Astrocyte of the cerebellum (primary cell): ENCODE measurements at regions not wholly inside any gene's neighbourhood (a gene's known extent, or its start where the extent isn't known, plus 50 kb on each side); places are given as distances from the start of the nearest gene placed in this dataset.
A peak's percentile ranks its signal among the peaks of the same experiment; 100 is the strongest.

ENCODE experiments used
- DNase-seq: peaks from one replicate; pipeline ENCODE4 v3.0.0-alpha.2; 2011; ENCODE audit warnings: low read depth
- H3K4me3 ChIP-seq: 2 replicates; pipeline ENCODE4 v1.5.1; 2011; ENCODE audit warnings: mild to moderate bottlenecking, low read depth, low read length, moderate library complexity
- in situ Hi-C: cut with HindIII; loops from 2 replicates; pipeline ENCODE4 v1.10.0; 2017; ENCODE audit warnings: low sequenced_read_pairs
- TF ChIP-seq, protein P1 (sequence below): IDR thresholded peaks from 2 replicates; pipeline ENCODE4 v1.5.1; 2012; ENCODE audit warnings: low read length, low read depth, moderate library complexity, mild to moderate bottlenecking; ENCODE audit errors: missing control alignments

DNA sequence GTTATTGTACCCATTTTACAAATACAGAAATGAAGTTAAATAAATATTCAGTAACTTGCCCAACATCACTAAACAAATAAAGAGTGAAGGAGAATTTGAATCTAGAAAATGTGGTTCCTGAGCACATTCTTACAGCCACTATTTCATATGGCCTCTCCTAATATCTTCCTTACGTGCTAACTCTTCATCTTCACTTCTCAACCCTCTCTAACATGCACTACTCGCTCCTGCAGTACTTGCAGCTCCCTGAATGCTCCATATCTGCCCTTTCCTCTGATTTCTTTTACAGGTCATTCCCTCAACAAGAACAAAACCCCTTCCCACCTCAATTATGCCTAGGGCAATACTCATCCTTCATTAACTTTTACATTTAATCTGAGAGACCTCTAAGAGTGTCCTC, 711.5 kb downstream of the CETN3 start:
- H3K4me3 ChIP-seq: no peak overlapping the region
- in situ Hi-C loops: no loop called here
- TF ChIP-seq, protein P1, sequence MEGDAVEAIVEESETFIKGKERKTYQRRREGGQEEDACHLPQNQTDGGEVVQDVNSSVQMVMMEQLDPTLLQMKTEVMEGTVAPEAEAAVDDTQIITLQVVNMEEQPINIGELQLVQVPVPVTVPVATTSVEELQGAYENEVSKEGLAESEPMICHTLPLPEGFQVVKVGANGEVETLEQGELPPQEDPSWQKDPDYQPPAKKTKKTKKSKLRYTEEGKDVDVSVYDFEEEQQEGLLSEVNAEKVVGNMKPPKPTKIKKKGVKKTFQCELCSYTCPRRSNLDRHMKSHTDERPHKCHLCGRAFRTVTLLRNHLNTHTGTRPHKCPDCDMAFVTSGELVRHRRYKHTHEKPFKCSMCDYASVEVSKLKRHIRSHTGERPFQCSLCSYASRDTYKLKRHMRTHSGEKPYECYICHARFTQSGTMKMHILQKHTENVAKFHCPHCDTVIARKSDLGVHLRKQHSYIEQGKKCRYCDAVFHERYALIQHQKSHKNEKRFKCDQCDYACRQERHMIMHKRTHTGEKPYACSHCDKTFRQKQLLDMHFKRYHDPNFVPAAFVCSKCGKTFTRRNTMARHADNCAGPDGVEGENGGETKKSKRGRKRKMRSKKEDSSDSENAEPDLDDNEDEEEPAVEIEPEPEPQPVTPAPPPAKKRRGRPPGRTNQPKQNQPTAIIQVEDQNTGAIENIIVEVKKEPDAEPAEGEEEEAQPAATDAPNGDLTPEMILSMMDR: no peak
- DNase-seq: no peak

DNA sequence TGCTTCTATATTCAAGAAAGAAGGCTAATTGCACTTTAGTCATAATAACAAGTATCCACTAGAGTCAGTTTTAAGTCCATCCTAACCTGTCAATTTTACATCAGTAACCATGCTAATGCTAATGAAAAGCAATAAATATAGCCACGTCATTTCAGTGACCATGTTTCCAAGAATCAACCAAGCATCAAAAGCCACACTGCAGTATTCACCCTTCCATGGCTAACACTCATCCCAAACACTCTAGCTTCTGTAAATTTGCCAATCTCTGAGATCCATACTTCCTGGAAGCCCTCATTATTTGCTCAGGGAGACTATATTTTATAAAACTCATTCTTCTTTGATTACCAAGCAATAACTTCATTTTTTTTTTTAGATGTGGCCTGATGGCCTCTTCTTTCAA, 712.0 kb downstream of the CETN3 start:
- DNase-seq: no peak
- in situ Hi-C loops: no loop called here
- H3K4me3 ChIP-seq: no peak overlapping the region
- TF ChIP-seq, protein P1: no peak

DNA sequence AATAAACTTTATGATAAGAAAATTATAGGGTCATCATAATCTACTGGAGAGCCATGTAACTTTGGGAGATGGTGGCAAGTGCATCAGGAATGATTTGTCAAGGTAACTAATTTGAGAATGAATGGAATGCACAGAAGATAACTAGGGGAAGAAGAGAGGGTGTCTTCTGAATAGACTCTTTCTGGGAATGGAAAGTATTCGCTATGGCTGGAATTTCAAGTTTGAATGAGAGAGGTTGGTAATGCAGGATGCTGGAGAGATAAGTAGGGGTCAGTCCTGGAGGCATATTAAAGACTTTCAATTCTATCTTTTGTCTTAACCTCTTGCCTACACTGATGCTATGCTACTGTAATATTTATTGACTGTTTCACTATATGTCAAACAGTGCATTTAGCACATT, 714.2 kb downstream of the CETN3 start:
- H3K4me3 ChIP-seq: no peak overlapping the region
- in situ Hi-C loops: no loop called here
- TF ChIP-seq, protein P1: no peak
- DNase-seq: no peak

DNA sequence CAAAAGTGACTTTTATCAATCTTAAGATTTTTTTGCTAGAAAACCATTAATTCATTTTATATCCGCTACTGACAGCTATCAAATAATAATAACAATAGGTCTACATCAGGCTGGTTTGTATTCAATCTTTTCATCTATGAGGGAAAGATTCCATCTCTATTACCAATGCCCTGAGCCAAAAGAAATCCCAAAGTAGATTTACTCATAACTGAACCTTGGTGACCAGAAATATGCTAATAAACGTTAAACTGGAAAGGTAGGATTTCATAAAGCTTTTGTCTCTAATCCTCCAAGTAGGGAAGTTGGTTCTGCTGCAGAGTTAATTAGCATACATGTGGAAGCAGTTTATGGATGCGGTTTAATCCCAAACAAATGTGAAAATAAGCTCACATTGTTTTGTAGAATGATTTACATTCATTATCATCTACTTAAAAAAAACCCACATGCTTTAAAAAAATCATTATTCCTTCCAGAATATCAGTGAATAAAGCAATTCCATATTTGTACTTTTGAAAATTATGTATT, 715.5 kb downstream of the CETN3 start:
- in situ Hi-C loops: no loop called here

DNA sequence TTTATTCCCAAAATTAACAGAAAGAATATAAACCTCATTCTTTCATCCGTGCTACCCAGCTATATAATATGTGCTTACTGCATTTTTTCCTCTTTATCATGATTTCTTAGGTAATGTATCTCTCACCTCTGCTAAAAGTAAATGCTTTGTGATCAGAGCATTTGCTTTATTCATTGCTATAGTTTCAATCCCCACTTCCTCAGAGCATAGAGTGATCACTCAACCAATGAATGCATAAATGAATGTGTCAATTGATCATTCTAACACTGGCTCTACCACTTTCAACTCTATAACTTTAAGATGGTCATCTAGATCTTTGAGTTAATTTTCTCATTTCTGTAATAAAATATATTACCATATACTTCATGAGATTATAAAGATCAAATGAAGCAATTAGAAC, 719.2 kb downstream of the CETN3 start:
- DNase-seq: no peak
- TF ChIP-seq, protein P1: no peak
- in situ Hi-C loops: no loop called here
- H3K4me3 ChIP-seq: no peak overlapping the region

More for the DNA sequence above, 715.5 kb downstream of the CETN3 start:
- H3K4me3 ChIP-seq: no peak overlapping the region
- TF ChIP-seq, protein P1: no peak
- DNase-seq: peak; percentile 24

DNA sequence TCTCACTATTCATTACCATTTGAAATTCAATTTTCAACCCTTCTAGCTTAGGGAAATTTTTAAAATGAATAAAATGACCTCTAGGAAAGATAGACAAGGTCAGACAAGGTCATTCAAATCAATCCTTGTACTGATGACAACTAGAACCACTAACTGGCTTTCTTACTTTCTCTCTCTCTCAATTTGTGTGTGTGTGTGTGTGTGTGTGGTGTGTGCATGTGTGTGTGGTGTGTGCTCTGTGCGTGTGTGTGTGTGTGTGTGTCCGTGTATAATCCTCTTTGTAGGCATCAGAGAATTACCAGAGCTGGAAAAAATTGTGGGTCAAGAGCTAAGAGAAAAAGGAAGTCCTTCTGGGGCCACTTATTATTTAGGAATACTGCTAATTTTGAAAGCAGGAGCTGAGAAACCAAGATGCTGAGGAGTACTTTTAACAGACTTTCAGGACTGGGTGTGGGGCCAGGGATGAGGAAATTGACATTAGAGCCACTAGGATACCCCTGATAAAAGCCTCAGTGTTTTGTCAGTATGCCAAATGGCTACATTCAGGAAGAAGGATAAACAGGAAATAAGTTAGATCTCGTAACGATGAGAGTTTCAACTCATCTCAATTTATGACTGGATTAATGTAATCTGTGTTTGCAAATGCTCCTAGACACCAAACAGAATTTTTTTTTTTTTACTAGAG, 723.3 kb downstream of the CETN3 start:
- TF ChIP-seq, protein P1: no peak
- DNase-seq: no peak
- no peak overlapping the region for H3K4me3 ChIP-seq
- in situ Hi-C loops: no loop called here
